Colonic mucosa (tissue), 4 donors: ENCODE measurements at regions not wholly inside any gene's neighbourhood (a gene's known extent, or its start where the extent isn't known, plus 50 kb on each side); places are given as distances from the start of the nearest gene placed in this dataset.

ENCODE experiments used
- DNase-seq: peaks from one replicate; pipeline ENCODE4 v3.0.0-alpha.2; 2020
- H3K27ac ChIP-seq: fragments of 200-600 bp; one replicate; pipeline ENCODE4 v1.8.0; 2021
- H3K27me3 ChIP-seq: fragments of 200-600 bp; one replicate; pipeline ENCODE4 v1.8.0; 2021
- H3K36me3 ChIP-seq: fragments of 200-600 bp; one replicate; pipeline ENCODE4 v1.8.0; 2021
- H3K4me1 ChIP-seq: fragments of 200-600 bp; one replicate; pipeline ENCODE4 v1.8.0; 2021; ENCODE audit warnings: mild to moderate bottlenecking
- H3K4me3 ChIP-seq: fragments of 200-600 bp; one replicate; pipeline ENCODE4 v1.8.0; 2021
- H3K9ac ChIP-seq, 2 donors: one replicate each; pipeline ENCODE4 v1.7.0; 2013; ENCODE audit warnings: control low read depth in 2 of 2, low read depth in 2 of 2, low read length in 2 of 2
- H3K9me3 ChIP-seq: fragments of 200-600 bp; one replicate; pipeline ENCODE4 v1.8.0; 2021
- intact Hi-C: fragments of 100-400 bp; cut with DNase I; formaldehyde crosslinking; loops from one replicate; pipeline ENCODE4 v1.14.1; 2022
- TF ChIP-seq, protein P1 (sequence below): fragments of 200-600 bp; IDR thresholded peaks from one replicate; pipeline ENCODE4 v1.8.0; 2022; ENCODE audit warnings: antibody characterized with exemption, mild to moderate bottlenecking
- donor health status: healthy.
- donor health status: DM: no; HTN: no; CAD: no.
- donor health status: DM: no; HTN: no; CAD: no.

DNA sequence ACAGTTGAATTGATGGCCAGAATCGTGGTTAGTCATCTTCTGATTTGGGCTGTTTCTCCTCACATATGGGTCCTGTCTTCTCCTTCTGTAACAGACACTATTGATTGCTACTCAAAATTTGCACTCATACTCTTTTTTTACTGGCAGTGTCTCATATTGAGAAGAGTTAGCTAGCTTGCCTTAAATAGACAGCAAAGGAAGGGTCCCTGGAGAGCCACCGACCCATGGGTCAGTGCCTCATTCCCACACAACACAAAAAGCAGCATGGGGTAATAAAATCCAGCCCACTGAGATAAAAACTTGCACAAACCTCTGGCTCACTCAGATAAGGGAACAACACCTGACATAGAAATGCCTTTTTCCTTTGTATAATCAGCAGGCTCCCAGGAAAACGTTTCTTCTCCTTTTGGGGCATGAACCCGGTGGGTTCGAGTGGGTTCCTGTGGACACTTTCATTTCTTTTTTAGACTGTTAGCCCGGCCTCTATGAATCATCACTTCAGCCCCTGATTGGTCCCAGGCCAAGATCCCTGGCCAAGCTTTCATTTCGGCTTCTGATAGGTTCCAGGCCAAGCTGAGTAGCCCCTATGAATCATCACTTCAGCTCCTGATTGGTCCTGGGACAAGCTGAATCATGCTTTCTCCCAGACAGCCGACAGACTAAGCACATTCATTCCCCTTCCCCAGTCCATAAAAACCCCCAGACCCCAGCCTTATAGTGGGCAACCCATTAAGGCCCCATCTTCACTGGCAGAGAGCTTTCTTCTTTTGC is 408.1 kb downstream of the DCAF12L2 start:
- no peaks in the 10 kb centered on the region for H3K4me1 ChIP-seq
- no peak overlapping the region for H3K27ac ChIP-seq
- H3K4me3 ChIP-seq = no peak overlapping the region
- H3K9ac ChIP-seq = no peak overlapping the region
- no peaks in the 10 kb centered on the region for H3K27me3 ChIP-seq
- DNase-seq = no peak
- intact Hi-C loops = no loop called here
- H3K9me3 ChIP-seq = no peaks in the 10 kb centered on the region
- TF ChIP-seq, protein P1, sequence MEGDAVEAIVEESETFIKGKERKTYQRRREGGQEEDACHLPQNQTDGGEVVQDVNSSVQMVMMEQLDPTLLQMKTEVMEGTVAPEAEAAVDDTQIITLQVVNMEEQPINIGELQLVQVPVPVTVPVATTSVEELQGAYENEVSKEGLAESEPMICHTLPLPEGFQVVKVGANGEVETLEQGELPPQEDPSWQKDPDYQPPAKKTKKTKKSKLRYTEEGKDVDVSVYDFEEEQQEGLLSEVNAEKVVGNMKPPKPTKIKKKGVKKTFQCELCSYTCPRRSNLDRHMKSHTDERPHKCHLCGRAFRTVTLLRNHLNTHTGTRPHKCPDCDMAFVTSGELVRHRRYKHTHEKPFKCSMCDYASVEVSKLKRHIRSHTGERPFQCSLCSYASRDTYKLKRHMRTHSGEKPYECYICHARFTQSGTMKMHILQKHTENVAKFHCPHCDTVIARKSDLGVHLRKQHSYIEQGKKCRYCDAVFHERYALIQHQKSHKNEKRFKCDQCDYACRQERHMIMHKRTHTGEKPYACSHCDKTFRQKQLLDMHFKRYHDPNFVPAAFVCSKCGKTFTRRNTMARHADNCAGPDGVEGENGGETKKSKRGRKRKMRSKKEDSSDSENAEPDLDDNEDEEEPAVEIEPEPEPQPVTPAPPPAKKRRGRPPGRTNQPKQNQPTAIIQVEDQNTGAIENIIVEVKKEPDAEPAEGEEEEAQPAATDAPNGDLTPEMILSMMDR = no peak
- H3K36me3 ChIP-seq = no peaks in the 10 kb centered on the region

DNA sequence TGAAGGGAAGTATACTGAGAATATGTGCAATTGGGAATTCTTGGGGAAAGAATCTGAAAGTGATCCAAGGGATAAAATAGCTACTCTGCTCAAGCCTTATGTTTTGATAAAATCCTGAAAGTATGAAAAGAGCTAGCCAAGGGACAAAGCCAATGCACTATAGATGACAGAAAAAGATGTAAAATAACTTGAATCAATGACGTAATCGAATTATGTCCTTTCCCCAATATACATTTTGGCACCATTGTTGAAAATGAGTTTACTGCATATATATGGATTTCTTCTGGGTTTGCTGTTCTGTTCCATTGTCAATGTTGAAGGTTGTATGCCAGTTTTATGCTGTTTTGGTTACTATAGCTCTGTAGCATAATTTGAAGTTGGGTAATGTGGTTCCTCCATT is 407.3 kb downstream of the DCAF12L2 start:
- TF ChIP-seq, protein P1 = no peak
- Histone ChIP-seq H3K4me1 (no peaks in the 10 kb centered on the region), H3K27ac (no peak overlapping the region), H3K9me3 (no peaks in the 10 kb centered on the region), H3K9ac (no peak overlapping the region), H3K36me3 (no peaks in the 10 kb centered on the region), H3K4me3 (no peak overlapping the region), H3K27me3 (no peaks in the 10 kb centered on the region)
- intact Hi-C loops = no loop called here
- DNase-seq = no peak

DNA sequence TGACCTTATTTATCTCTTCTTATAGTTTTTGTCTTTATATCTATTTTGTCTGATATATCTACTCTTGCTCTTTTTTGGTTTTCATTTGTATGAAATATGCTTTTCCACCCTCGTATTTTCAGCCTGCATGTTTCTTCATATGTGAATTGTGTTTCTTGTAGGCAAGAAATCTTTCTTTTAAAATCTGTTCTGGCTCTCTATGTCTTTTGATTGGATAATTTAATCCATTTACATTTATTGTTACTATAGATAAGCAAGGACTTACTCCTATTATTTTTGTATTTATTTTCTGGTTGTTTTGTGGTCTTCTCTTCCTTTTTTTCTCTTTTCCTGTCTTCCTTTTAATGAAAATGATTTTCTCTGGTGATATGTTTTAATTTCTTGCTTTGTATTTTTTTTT is 403.1 kb downstream of the DCAF12L2 start:
- no peak overlapping the region for H3K9ac ChIP-seq
- no peak overlapping the region for H3K4me3 ChIP-seq
- H3K27ac ChIP-seq = no peak overlapping the region
- no peaks in the 10 kb centered on the region for H3K36me3 ChIP-seq
- TF ChIP-seq, protein P1 = no peak
- no peak for DNase-seq
- no peaks in the 10 kb centered on the region for H3K4me1 ChIP-seq
- intact Hi-C loops = no loop called here
- H3K9me3 ChIP-seq = no peaks in the 10 kb centered on the region
- H3K27me3 ChIP-seq = no peaks in the 10 kb centered on the region

DNA sequence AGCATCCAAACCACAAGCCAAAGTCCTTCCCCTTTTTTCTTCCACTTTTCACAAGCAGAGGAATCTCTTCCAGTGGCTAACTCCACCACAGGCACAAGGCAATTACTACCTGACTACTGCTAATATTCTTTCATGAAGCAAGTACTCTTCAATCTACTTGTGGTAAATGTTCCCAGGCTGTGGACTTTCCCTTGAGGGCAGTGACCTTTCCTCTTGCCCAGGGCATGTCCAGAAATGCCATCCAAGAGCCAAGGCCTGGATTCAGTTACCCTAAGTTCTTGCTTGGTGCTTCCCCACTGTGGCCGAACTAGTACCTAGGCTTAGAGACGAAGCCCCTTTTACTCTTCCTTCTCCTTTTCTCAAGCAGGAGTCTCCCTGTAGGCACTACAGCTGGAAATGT is 400.7 kb downstream of the DCAF12L2 start:
- no peaks in the 10 kb centered on the region for H3K9me3 ChIP-seq
- H3K4me3 ChIP-seq = no peak overlapping the region
- H3K27ac ChIP-seq = no peak overlapping the region
- no peaks in the 10 kb centered on the region for H3K27me3 ChIP-seq
- TF ChIP-seq, protein P1 = no peak
- intact Hi-C loops = no loop called here
- no peaks in the 10 kb centered on the region for H3K4me1 ChIP-seq
- DNase-seq = no peak
- no peaks in the 10 kb centered on the region for H3K36me3 ChIP-seq
- H3K9ac ChIP-seq = no peak overlapping the region

DNA sequence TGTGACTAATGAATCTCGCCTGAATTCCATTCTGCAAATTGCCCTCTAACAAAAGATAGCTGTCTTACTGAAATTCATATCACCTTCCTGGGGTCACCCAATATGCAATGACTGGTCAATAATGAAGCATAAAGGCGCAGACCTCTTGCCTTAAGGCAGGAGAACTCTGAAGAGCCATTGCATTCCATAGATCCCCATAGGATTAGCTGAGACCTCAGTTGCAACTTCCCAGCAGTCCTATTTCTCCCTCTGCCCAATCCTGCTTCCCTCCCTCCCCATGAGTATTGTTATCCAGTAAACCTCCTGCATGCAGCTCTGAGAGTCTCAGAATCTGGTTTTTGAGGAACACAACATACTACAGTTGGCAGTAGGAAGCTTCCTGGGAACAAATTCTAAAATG is 396.5 kb downstream of the DCAF12L2 start:
- intact Hi-C loops = no loop called here
- Histone ChIP-seq H3K27me3 (no peaks in the 10 kb centered on the region), H3K27ac (no peak overlapping the region), H3K9ac (no peak overlapping the region), H3K9me3 (no peaks in the 10 kb centered on the region), H3K4me3 (no peak overlapping the region), H3K4me1 (no peaks in the 10 kb centered on the region), H3K36me3 (no peaks in the 10 kb centered on the region)
- DNase-seq = no peak
- TF ChIP-seq, protein P1 = no peak
